ENCODE measurements at regions not wholly inside any gene's neighbourhood (a gene's known extent, or its start where the extent isn't known, plus 50 kb on each side); places are given as distances from the start of the nearest gene placed in this dataset.

- Mint-ChIP-seq H3K4me3 (no peak overlapping the region), H3K4me1 (no peaks in the 10 kb centered on the region), H3K9me3 (no peaks in the 10 kb centered on the region), H3K27ac (no peak overlapping the region), H3K36me3 (peaks cover 1% of the 10 kb centered on the region), H3K27me3 (peaks cover 6% of the 10 kb centered on the region)
These were observed 137.3 kb upstream of the FRMD4A start for GRCh38 chr10:14468023-14468441.

- no peak overlapping the region for H3K4me3 Mint-ChIP-seq
- peaks cover 1% of the 10 kb centered on the region for H3K36me3 Mint-ChIP-seq
- no peak overlapping the region for H3K27ac Mint-ChIP-seq
- peaks cover 6% of the 10 kb centered on the region for H3K27me3 Mint-ChIP-seq
- H3K4me1 Mint-ChIP-seq: no peaks in the 10 kb centered on the region
- no peaks in the 10 kb centered on the region for H3K9me3 Mint-ChIP-seq
These were observed 135.5 kb upstream of the FRMD4A start for GRCh38 chr10:14466257-14466656.

- Mint-ChIP-seq H3K4me1 (no peaks in the 10 kb centered on the region), H3K36me3 (peaks cover 4% of the 10 kb centered on the region), H3K27me3 (peaks cover 3% of the 10 kb centered on the region), H3K4me3 (no peak overlapping the region), H3K9me3 (no peaks in the 10 kb centered on the region), H3K27ac (no peak overlapping the region)
These were observed 129.7 kb upstream of the FRMD4A start for GRCh38 chr10:14460447-14460846.

GRCh38 chr10:14459665-14460064 is 128.9 kb upstream of the FRMD4A start:
- Mint-ChIP-seq H3K9me3 (no peaks in the 10 kb centered on the region), H3K4me3 (no peak overlapping the region), H3K27ac (no peak overlapping the region), H3K36me3 (peaks cover 3% of the 10 kb centered on the region), H3K4me1 (no peaks in the 10 kb centered on the region), H3K27me3 (peaks cover 3% of the 10 kb centered on the region)

- no peak overlapping the region for H3K4me3 Mint-ChIP-seq
- H3K27me3 Mint-ChIP-seq: peaks cover 3% of the 10 kb centered on the region
- H3K9me3 Mint-ChIP-seq: no peaks in the 10 kb centered on the region
- H3K36me3 Mint-ChIP-seq: peaks cover 3% of the 10 kb centered on the region
- no peak overlapping the region for H3K27ac Mint-ChIP-seq
- H3K4me1 Mint-ChIP-seq: no peaks in the 10 kb centered on the region
These were observed 126.1 kb upstream of the FRMD4A start for GRCh38 chr10:14456870-14457266.

GRCh38 chr10:14456218-14456869 is 125.6 kb upstream of the FRMD4A start:
- Mint-ChIP-seq H3K27ac (no peak overlapping the region), H3K4me1 (no peaks in the 10 kb centered on the region), H3K9me3 (no peaks in the 10 kb centered on the region), H3K27me3 (peaks cover 3% of the 10 kb centered on the region), H3K36me3 (peaks cover 3% of the 10 kb centered on the region), H3K4me3 (no peak overlapping the region)

- Mint-ChIP-seq H3K36me3 (peaks cover 3% of the 10 kb centered on the region), H3K4me1 (no peaks in the 10 kb centered on the region), H3K9me3 (no peaks in the 10 kb centered on the region), H3K4me3 (no peak overlapping the region), H3K27ac (no peak overlapping the region), H3K27me3 (no peaks in the 10 kb centered on the region)
These were observed 123.9 kb upstream of the FRMD4A start for GRCh38 chr10:14454629-14455028.

GRCh38 chr10:14454206-14454605 is 123.5 kb upstream of the FRMD4A start:
- no peak overlapping the region for H3K4me3 Mint-ChIP-seq
- peaks cover 3% of the 10 kb centered on the region for H3K36me3 Mint-ChIP-seq
- no peaks in the 10 kb centered on the region for H3K27me3 Mint-ChIP-seq
- no peak overlapping the region for H3K27ac Mint-ChIP-seq
- H3K9me3 Mint-ChIP-seq: no peaks in the 10 kb centered on the region
- no peaks in the 10 kb centered on the region for H3K4me1 Mint-ChIP-seq

- no peak overlapping the region for H3K27ac Mint-ChIP-seq
- no peaks in the 10 kb centered on the region for H3K27me3 Mint-ChIP-seq
- no peak overlapping the region for H3K4me3 Mint-ChIP-seq
- H3K4me1 Mint-ChIP-seq: no peaks in the 10 kb centered on the region
- H3K9me3 Mint-ChIP-seq: no peaks in the 10 kb centered on the region
- H3K36me3 Mint-ChIP-seq: peaks cover 3% of the 10 kb centered on the region
These were observed 122.9 kb upstream of the FRMD4A start for GRCh38 chr10:14453593-14453992.

GRCh38 chr10:14451341-14451740 is 120.6 kb upstream of the FRMD4A start:
- H3K27me3 Mint-ChIP-seq: no peaks in the 10 kb centered on the region
- H3K27ac Mint-ChIP-seq: no peak overlapping the region
- no peaks in the 10 kb centered on the region for H3K36me3 Mint-ChIP-seq
- no peaks in the 10 kb centered on the region for H3K9me3 Mint-ChIP-seq
- H3K4me1 Mint-ChIP-seq: no peaks in the 10 kb centered on the region
- no peak overlapping the region for H3K4me3 Mint-ChIP-seq

- no peak overlapping the region for H3K27ac Mint-ChIP-seq
- no peaks in the 10 kb centered on the region for H3K9me3 Mint-ChIP-seq
- H3K27me3 Mint-ChIP-seq: peaks cover 2% of the 10 kb centered on the region
- no peaks in the 10 kb centered on the region for H3K4me1 Mint-ChIP-seq
- H3K36me3 Mint-ChIP-seq: no peaks in the 10 kb centered on the region
- no peak overlapping the region for H3K4me3 Mint-ChIP-seq
These were observed 119.3 kb upstream of the FRMD4A start for GRCh38 chr10:14450041-14450491.

GRCh38 chr10:14449293-14449815 is 118.6 kb upstream of the FRMD4A start:
- no peaks in the 10 kb centered on the region for H3K9me3 Mint-ChIP-seq
- peaks cover 2% of the 10 kb centered on the region for H3K27me3 Mint-ChIP-seq
- H3K27ac Mint-ChIP-seq: no peak overlapping the region
- H3K36me3 Mint-ChIP-seq: no peaks in the 10 kb centered on the region
- H3K4me3 Mint-ChIP-seq: no peak overlapping the region
- no peaks in the 10 kb centered on the region for H3K4me1 Mint-ChIP-seq

GRCh38 chr10:14448197-14448990 is 117.7 kb upstream of the FRMD4A start:
- Mint-ChIP-seq H3K4me3 (no peak overlapping the region), H3K36me3 (no peaks in the 10 kb centered on the region), H3K27me3 (peaks cover 2% of the 10 kb centered on the region), H3K9me3 (no peaks in the 10 kb centered on the region), H3K4me1 (no peaks in the 10 kb centered on the region), H3K27ac (no peak overlapping the region)

- Mint-ChIP-seq H3K4me3 (no peak overlapping the region), H3K4me1 (no peaks in the 10 kb centered on the region)
These were observed 116.5 kb upstream of the FRMD4A start for GRCh38 chr10:14447094-14447839.

GRCh38 chr10:14439451-14440259 is 108.9 kb upstream of the FRMD4A start:
- H3K36me3 Mint-ChIP-seq: no peaks in the 10 kb centered on the region
- H3K4me1 Mint-ChIP-seq: no peaks in the 10 kb centered on the region
- no peak overlapping the region for H3K4me3 Mint-ChIP-seq
- H3K9me3 Mint-ChIP-seq: no peaks in the 10 kb centered on the region
- no peak overlapping the region for H3K27ac Mint-ChIP-seq
- no peaks in the 10 kb centered on the region for H3K27me3 Mint-ChIP-seq

More at GRCh38 chr10:14447094-14447839, 116.5 kb upstream of the FRMD4A start:
- Mint-ChIP-seq H3K36me3 (no peaks in the 10 kb centered on the region), H3K27ac (no peak overlapping the region), H3K27me3 (peaks cover 2% of the 10 kb centered on the region), H3K9me3 (no peaks in the 10 kb centered on the region)

Data from activated naive CD4-positive, alpha-beta T cell treated with anti-CD3 and anti-CD28 coated beads, Interleukin-2, amount 50 U/mL, for 24 hours (primary cell).